Astrocyte (in vitro differentiated cells and primary cell): ENCODE measurements at regions not wholly inside any gene's neighbourhood (a gene's known extent, or its start where the extent isn't known, plus 50 kb on each side); places are given as distances from the start of the nearest gene placed in this dataset.

Experiments used
- DNase-seq: peaks from one replicate; pipeline ENCODE4 v3.0.0-alpha.2; 2010; ENCODE audit warnings: low read depth
- FAIRE-seq: peaks from 2 replicates; lab custom pipeline; 2011; peaks lifted over from hg19 to GRCh38; lab: Jason Lieb, UNC
- H2AFZ ChIP-seq: 2 replicates; pipeline ENCODE4 v1.6.0; 2012; ENCODE audit warnings: low read depth, low read length, inconsistent platforms
- H3K27ac ChIP-seq: 2 replicates; pipeline ENCODE4 v1.5.1; 2011; ENCODE audit warnings: low read depth, low read length, inconsistent platforms
- H3K27me3 ChIP-seq: 2 replicates; pipeline ENCODE4 v1.6.0; 2011; ENCODE audit warnings: low read length, inconsistent platforms; ENCODE audit not compliant: insufficient read depth
- H3K36me3 ChIP-seq: 2 replicates; pipeline ENCODE4 v1.5.1; 2011; ENCODE audit warnings: low read length, inconsistent platforms; ENCODE audit not compliant: insufficient read depth
- H3K4me1 ChIP-seq: 2 replicates; pipeline ENCODE4 v1.5.1; 2011; ENCODE audit warnings: low read length, inconsistent platforms; ENCODE audit not compliant: insufficient read depth
- H3K4me2 ChIP-seq: 2 replicates; pipeline ENCODE4 v1.6.0; 2012; ENCODE audit warnings: low read length, inconsistent platforms
- H3K4me3 ChIP-seq: 2 replicates; pipeline ENCODE4 v1.5.1; 2011; ENCODE audit warnings: low read depth, mild to moderate bottlenecking, low read length, inconsistent platforms; ENCODE audit not compliant: insufficient read depth
- H3K79me2 ChIP-seq: 2 replicates; pipeline ENCODE4 v1.6.0; 2012; ENCODE audit warnings: mild to moderate bottlenecking, low read length, inconsistent platforms; ENCODE audit not compliant: insufficient read depth
- H3K9ac ChIP-seq: 2 replicates; pipeline ENCODE4 v1.6.0; 2012; ENCODE audit warnings: mild to moderate bottlenecking, low read length, inconsistent platforms
- H3K9me3 ChIP-seq: 2 replicates; pipeline ENCODE4 v1.5.1; 2012; ENCODE audit warnings: low read depth, mild to moderate bottlenecking, low read length, inconsistent platforms; ENCODE audit not compliant: insufficient read depth
- H4K20me1 ChIP-seq: 2 replicates; pipeline ENCODE4 v1.6.0; 2012; ENCODE audit warnings: low read length, inconsistent platforms; ENCODE audit not compliant: insufficient read depth
- H3K27ac Mint-ChIP-seq: one replicate; pipeline ENCODE4 v1.8.0; 2021; ENCODE audit warnings: mild to moderate bottlenecking, mixed read lengths; ENCODE audit not compliant: unreplicated experiment
- H3K27me3 Mint-ChIP-seq: one replicate; pipeline ENCODE4 v1.8.0; 2021; ENCODE audit warnings: low read depth, mixed read lengths; ENCODE audit not compliant: unreplicated experiment
- H3K36me3 Mint-ChIP-seq: one replicate; pipeline ENCODE4 v1.8.0; 2021; ENCODE audit warnings: low read depth, mixed read lengths; ENCODE audit not compliant: unreplicated experiment
- H3K4me1 Mint-ChIP-seq: one replicate; pipeline ENCODE4 v1.8.0; 2021; ENCODE audit warnings: low read depth, mixed read lengths; ENCODE audit not compliant: unreplicated experiment
- H3K4me3 Mint-ChIP-seq: one replicate; pipeline ENCODE4 v1.8.0; 2021; ENCODE audit warnings: mild to moderate bottlenecking, moderate library complexity, mixed read lengths; ENCODE audit not compliant: unreplicated experiment
- H3K9me3 Mint-ChIP-seq: one replicate; pipeline ENCODE4 v1.8.0; 2021; ENCODE audit warnings: mild to moderate bottlenecking, mixed read lengths; ENCODE audit not compliant: unreplicated experiment
- CTCF ChIP-seq: IDR thresholded peaks from 2 replicates; pipeline ENCODE4 v1.5.1; 2011; ENCODE audit warnings: low read depth, mild to moderate bottlenecking, inconsistent platforms, low read length, moderate library complexity; ENCODE audit not compliant: insufficient read depth
- EZH2 ChIP-seq: IDR thresholded peaks from 2 replicates; pipeline ENCODE4 v1.6.1; 2012; ENCODE audit warnings: mild to moderate bottlenecking, low read length, inconsistent platforms; ENCODE audit not compliant: insufficient read depth

- no peak overlapping the region for H3K27ac Mint-ChIP-seq
Measured at GRCh38 chr1:70863239-70863638, 184.4 kb downstream of the PTGER3 start.

GRCh38 chr1:70864302-70864701, 183.3 kb downstream of the PTGER3 start:
- no peaks in the 10 kb centered on the region for H3K4me1 Mint-ChIP-seq
- H3K9me3 Mint-ChIP-seq, result no peaks in the 10 kb centered on the region
- H3K9me3 ChIP-seq, result no peaks in the 10 kb centered on the region
- H3K4me3 ChIP-seq, result no peak overlapping the region
- no peak overlapping the region for H3K27ac ChIP-seq
- no peaks in the 10 kb centered on the region for H3K36me3 ChIP-seq
- H3K4me3 Mint-ChIP-seq, result no peak overlapping the region
- DNase-seq, result no peak
- H3K27me3 Mint-ChIP-seq, result no peaks in the 10 kb centered on the region
- no peaks in the 10 kb centered on the region for H3K79me2 ChIP-seq
- no peak overlapping the region for H3K4me2 ChIP-seq
- no peak for TF ChIP-seq CTCF
- no peak for TF ChIP-seq EZH2
- H4K20me1 ChIP-seq, result no peaks in the 10 kb centered on the region
- no peak overlapping the region for H3K27ac Mint-ChIP-seq
- no peak for FAIRE-seq
- no peak overlapping the region for H3K9ac ChIP-seq
- no peaks in the 10 kb centered on the region for H3K27me3 ChIP-seq
- no peaks in the 10 kb centered on the region for H3K4me1 ChIP-seq
- no peaks in the 10 kb centered on the region for H3K36me3 Mint-ChIP-seq
- no peak overlapping the region for H2AFZ ChIP-seq

More at GRCh38 chr1:70863239-70863638, 184.4 kb downstream of the PTGER3 start:
- Mint-ChIP-seq H3K27me3 (no peaks in the 10 kb centered on the region), H3K4me1 (no peaks in the 10 kb centered on the region), H3K4me3 (no peak overlapping the region), H3K9me3 (no peaks in the 10 kb centered on the region), H3K36me3 (no peaks in the 10 kb centered on the region)
- FAIRE-seq (no peak), DNase-seq (no peak)
- H4K20me1 ChIP-seq, result no peaks in the 10 kb centered on the region
- no peak overlapping the region for H3K4me2 ChIP-seq
- H3K4me3 ChIP-seq, result no peak overlapping the region
- TF ChIP-seq CTCF (no peak), EZH2 (no peak)
- H3K9ac ChIP-seq, result no peak overlapping the region
- no peaks in the 10 kb centered on the region for H3K4me1 ChIP-seq
- H3K27ac ChIP-seq, result no peak overlapping the region
- H3K9me3 ChIP-seq, result no peaks in the 10 kb centered on the region
- H2AFZ ChIP-seq, result no peak overlapping the region
- H3K27me3 ChIP-seq, result no peaks in the 10 kb centered on the region
- no peaks in the 10 kb centered on the region for H3K36me3 ChIP-seq
- H3K79me2 ChIP-seq, result no peaks in the 10 kb centered on the region

GRCh38 chr1:70866542-70867264, 180.9 kb downstream of the PTGER3 start:
- TF ChIP-seq CTCF (no peak), EZH2 (no peak)
- Histone ChIP-seq H3K79me2 (no peaks in the 10 kb centered on the region), H3K9ac (no peak overlapping the region), H3K4me1 (no peaks in the 10 kb centered on the region), H3K4me3 (no peak overlapping the region), H3K27ac (no peak overlapping the region), H2AFZ (no peak overlapping the region), H4K20me1 (no peaks in the 10 kb centered on the region), H3K4me2 (no peak overlapping the region), H3K36me3 (no peaks in the 10 kb centered on the region), H3K9me3 (no peaks in the 10 kb centered on the region), H3K27me3 (no peaks in the 10 kb centered on the region)
- FAIRE-seq (no peak), DNase-seq (no peak)
- Mint-ChIP-seq H3K27ac (no peak overlapping the region), H3K36me3 (no peaks in the 10 kb centered on the region), H3K9me3 (no peaks in the 10 kb centered on the region), H3K4me1 (no peaks in the 10 kb centered on the region), H3K27me3 (no peaks in the 10 kb centered on the region), H3K4me3 (no peak overlapping the region)
